IMR-90 (cell line): ENCODE measurements at regions not wholly inside any gene's neighbourhood (a gene's known extent, or its start where the extent isn't known, plus 50 kb on each side); places are given as distances from the start of the nearest gene placed in this dataset.

Experiments
- ATAC-seq: fragments of 200-7000 bp; cut with Tn5 transposase; 2 replicates; pipeline ENCODE4 v1.9.1; 2020; ENCODE audit warnings: low read depth, mild to moderate bottlenecking, moderate library complexity
- BruUV-seq: library from RNA; stranded (reverse); fragments of 400-500 nt; replicated peaks from 2 replicates; lab custom pipeline; 2021; lab: Mats Ljungman, UMichigan
- CTCF ChIA-PET: fragments of 300-600 bp; formaldehyde crosslinking; extraction: SDS; loops from one replicate; lab custom pipeline; 2021; ENCODE audit warnings: antibody characterized with exemption; lab: Yijun Ruan, JAX
- POLR2A ChIA-PET: fragments of 300-600 bp; sonication (Branson Sonifier 250); formaldehyde crosslinking; loops from one replicate; lab custom pipeline; 2022; ENCODE audit warnings: antibody characterized with exemption; ENCODE audit not compliant: unreplicated experiment; lab: Charles Lee
- DNase-seq: peaks from one replicate; pipeline ENCODE4 v3.0.0; 2013
- H2AFZ ChIP-seq: replicated peaks from 2 replicates; pipeline ENCODE3; 2013; ENCODE audit warnings: low read length, mild to moderate bottlenecking; ENCODE audit not compliant: poor library complexity
- H2AK5ac ChIP-seq: 2 replicates; pipeline ENCODE4 v1.6.1; 2013; ENCODE audit warnings: low read depth, low read length, inconsistent platforms
- H2AK9ac ChIP-seq: replicated peaks from 2 replicates; pipeline ENCODE3; 2013; ENCODE audit warnings: mild to moderate bottlenecking, low read depth, low read length, moderate library complexity; ENCODE audit not compliant: poor library complexity
- H2BK120ac ChIP-seq: 2 replicates; pipeline ENCODE4 v1.6.1; 2013; ENCODE audit warnings: low read depth, low read length, inconsistent platforms
- H2BK15ac ChIP-seq: 3 replicates; pipeline ENCODE4 v1.6.1; 2013; ENCODE audit warnings: low read depth, low read length, inconsistent platforms
- H2BK20ac ChIP-seq: 2 replicates; pipeline ENCODE4 v1.6.1; 2013; ENCODE audit warnings: low read depth, mild to moderate bottlenecking, inconsistent platforms, low read length, moderate library complexity
- H2BK5ac ChIP-seq: 2 replicates; pipeline ENCODE4 v1.6.1; 2013; ENCODE audit warnings: mild to moderate bottlenecking, low read depth, low read length, inconsistent platforms; ENCODE audit not compliant: poor library complexity, severe bottlenecking
- H3K14ac ChIP-seq: replicated peaks from 2 replicates; pipeline ENCODE4 v1.6.1; 2013; ENCODE audit warnings: low read depth, low read length, inconsistent platforms
- H3K18ac ChIP-seq: 2 replicates; pipeline ENCODE4 v1.6.1; 2013; ENCODE audit warnings: low read depth, low read length, control low read depth
- H3K23ac ChIP-seq: 2 replicates; pipeline ENCODE4 v1.6.1; 2013; ENCODE audit warnings: low read depth, low read length, inconsistent platforms
- H3K27ac ChIP-seq: 2 replicates; pipeline ENCODE4 v1.5.1; 2013; ENCODE audit warnings: mild to moderate bottlenecking, control low read depth, low read length; ENCODE audit not compliant: insufficient read depth
- H3K27me3 ChIP-seq: 2 replicates; pipeline ENCODE4 v1.6.1; 2013; ENCODE audit warnings: low read length; ENCODE audit not compliant: control insufficient read depth, insufficient read depth
- H3K36me3 ChIP-seq: 2 replicates; pipeline ENCODE4 v1.6.1; 2013; ENCODE audit warnings: low read length, mixed read lengths; ENCODE audit not compliant: control insufficient read depth, insufficient read depth
- H3K4ac ChIP-seq: 2 replicates; pipeline ENCODE4 v1.6.1; 2013; ENCODE audit warnings: low read depth, low read length, inconsistent platforms
- H3K4me1 ChIP-seq: 2 replicates; pipeline ENCODE4 v1.6.1; 2013; ENCODE audit warnings: low read length, mixed read lengths; ENCODE audit not compliant: control insufficient read depth, insufficient read depth
- H3K4me2 ChIP-seq: 2 replicates; pipeline ENCODE4 v1.6.1; 2013; ENCODE audit warnings: low read depth, mild to moderate bottlenecking, control low read depth, low read length, moderate library complexity
- H3K4me3 ChIP-seq: 2 replicates; pipeline ENCODE4 v1.5.1; 2013; ENCODE audit warnings: low read depth, mild to moderate bottlenecking, control low read depth, low read length, moderate library complexity; ENCODE audit not compliant: insufficient read depth
- H3K56ac ChIP-seq: 2 replicates; pipeline ENCODE4 v1.6.1; 2013; ENCODE audit warnings: low read length, inconsistent platforms; ENCODE audit not compliant: insufficient read depth; ENCODE audit errors: extremely low read depth
- H3K79me1 ChIP-seq, 2 experiments: 2 replicates each; pipeline ENCODE4 v1.6.1; 2013; ENCODE audit warnings: low read length in 2 of 2, inconsistent platforms in 1 of 2, low read depth in 1 of 2
- H3K9ac ChIP-seq: 2 replicates; pipeline ENCODE4 v1.6.1; 2013; ENCODE audit warnings: low read depth, low read length, control low read depth
- H3K9me1 ChIP-seq: 2 replicates; pipeline ENCODE4 v1.6.1; 2013; ENCODE audit warnings: low read length, inconsistent platforms; ENCODE audit not compliant: insufficient read depth
- H3K9me3 ChIP-seq: 2 replicates; pipeline ENCODE4 v1.6.1; 2013; ENCODE audit warnings: low read length; ENCODE audit not compliant: control insufficient read depth, insufficient read depth
- H4K20me1 ChIP-seq: 2 replicates; pipeline ENCODE4 v1.6.1; 2013; ENCODE audit warnings: low read length, inconsistent platforms; ENCODE audit not compliant: insufficient read depth
- H4K5ac ChIP-seq: 2 replicates; pipeline ENCODE4 v1.6.1; 2013; ENCODE audit warnings: mild to moderate bottlenecking, low read depth, low read length, control low read depth
- H4K8ac ChIP-seq, 2 experiments: 2 replicates each; pipeline ENCODE4 v1.6.1; 2013; ENCODE audit warnings: low read depth in 2 of 2, low read length in 2 of 2, control low read depth in 1 of 2, inconsistent platforms in 1 of 2
- H4K91ac ChIP-seq: 2 replicates; pipeline ENCODE4 v1.6.1; 2013; ENCODE audit warnings: low read depth, low read length, inconsistent platforms; ENCODE audit not compliant: insufficient read depth
- FOS ChIP-seq: fragments of 150-350 bp; IDR thresholded peaks from 2 replicates; pipeline ENCODE4 v1.6.1; 2016; ENCODE audit warnings: low read depth, low read length
- NFE2L2 ChIP-seq: fragments of 150-350 bp; IDR thresholded peaks from 2 replicates; pipeline ENCODE4 v1.6.1; 2016; ENCODE audit warnings: low read depth, mild to moderate bottlenecking, low read length
- POLR2A ChIP-seq: IDR thresholded peaks from 2 replicates; pipeline ENCODE4 v1.6.1; 2012; ENCODE audit warnings: mild to moderate bottlenecking, low read depth, low read length
- RAD21 ChIP-seq: IDR thresholded peaks from 2 replicates; pipeline ENCODE4 v1.6.1; 2012; ENCODE audit warnings: low read length, improper control_type of control experiment
- RCOR1 ChIP-seq: IDR thresholded peaks from 2 replicates; pipeline ENCODE4 v1.6.1; 2012; ENCODE audit warnings: mild to moderate bottlenecking, low read length, improper control_type of control experiment; ENCODE audit not compliant: insufficient replicate concordance
- RFX5 ChIP-seq: IDR thresholded peaks from 2 replicates; pipeline ENCODE4 v1.8.0; 2012; ENCODE audit warnings: low read depth, mild to moderate bottlenecking, low read length, moderate library complexity
- WGBS, 2 experiments: methylation state at CpG; one replicate each; pipeline versions ENCODE4 v1.1.5 to v1.1.7; 2013; ENCODE audit warnings: missing lambda C conversion rate in 2 of 2; ENCODE audit not compliant: insufficient read length in 1 of 2; ENCODE audit errors: extremely low coverage in 2 of 2; 5-methylcytosine and 5-hydroxymethylcytosine counted together
- dilution Hi-C: fragments of 300-500 bp; cut with HindIII; formaldehyde crosslinking; loops from one replicate; pipeline ENCODE4 v1.14.3; 2018; ENCODE audit warnings: low sequenced_read_pairs; ENCODE audit not compliant: unreplicated experiment
- in situ Hi-C: fragments of 300-500 bp; cut with MboI; formaldehyde crosslinking; loops from 3 replicates; pipeline ENCODE4 v1.14.3; 2019; ENCODE audit warnings: low sequenced_read_pairs, inconsistent platforms, mixed read lengths
- intact Hi-C: fragments of 100-400 bp; cut with micrococcal nuclease; formaldehyde crosslinking; loops from 2 replicates; pipeline ENCODE4 v1.10.0; 2022
- TF ChIP-seq, protein P1 (sequence below): fragments of 150-350 bp; IDR thresholded peaks from 2 replicates; pipeline ENCODE4 v1.6.1; 2017; ENCODE audit warnings: mild to moderate bottlenecking, antibody characterized with exemption, low read length, low read depth
- TF ChIP-seq, protein P2 (sequence below): fragments of 150-350 bp; IDR thresholded peaks from 2 replicates; pipeline ENCODE4 v1.6.1; 2016; ENCODE audit warnings: low read depth, mild to moderate bottlenecking, low read length, moderate library complexity, borderline replicate concordance

- in situ Hi-C loops, result no loop called here
- Histone ChIP-seq H3K23ac (no peak overlapping the region), H4K5ac (no peak overlapping the region), H3K4me1 (peaks cover 24% of the 10 kb centered on the region), H3K14ac (no peak overlapping the region; the same call in 1 of the 2 replicates), H4K8ac (no peak overlapping the region), H2BK120ac (no peak overlapping the region; the same call in 1 of the 2 replicates), H2BK15ac (no peak overlapping the region; the same call in 2 of the 3 replicates), H2BK5ac (no peak overlapping the region), H2AK5ac (no peak overlapping the region), H3K27me3 (no peaks in the 10 kb centered on the region), H4K91ac (no peak overlapping the region), H3K56ac (no peak overlapping the region), H3K4me2 (no peak overlapping the region), H3K79me1 (no peaks in the 10 kb centered on the region), H3K4me3 (no peak overlapping the region), H2BK20ac (no peak overlapping the region), H3K9ac (no peak overlapping the region), H2AK9ac (peak overlapping the region; percentile 20), H3K36me3 (no peaks in the 10 kb centered on the region), H4K20me1 (no peaks in the 10 kb centered on the region), H3K9me1 (peaks cover 5% of the 10 kb centered on the region), H2AFZ (no peak overlapping the region), H3K27ac (no peak overlapping the region), H3K9me3 (no peaks in the 10 kb centered on the region), H3K18ac (no peak overlapping the region), H3K4ac (peak overlapping the region; percentile 29; the same call in 1 of the 2 replicates)
- dilution Hi-C loops, result no loop called here
- ChIA-PET POLR2A (no interaction called here), CTCF (no interaction called here)
- TF ChIP-seq RFX5 (no peak), FOS (no peak), NFE2L2 (no peak), POLR2A (no peak), RCOR1 (no peak), RAD21 (no peak)
- TF ChIP-seq, protein P1, sequence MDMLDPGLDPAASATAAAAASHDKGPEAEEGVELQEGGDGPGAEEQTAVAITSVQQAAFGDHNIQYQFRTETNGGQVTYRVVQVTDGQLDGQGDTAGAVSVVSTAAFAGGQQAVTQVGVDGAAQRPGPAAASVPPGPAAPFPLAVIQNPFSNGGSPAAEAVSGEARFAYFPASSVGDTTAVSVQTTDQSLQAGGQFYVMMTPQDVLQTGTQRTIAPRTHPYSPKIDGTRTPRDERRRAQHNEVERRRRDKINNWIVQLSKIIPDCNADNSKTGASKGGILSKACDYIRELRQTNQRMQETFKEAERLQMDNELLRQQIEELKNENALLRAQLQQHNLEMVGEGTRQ, result no peak
- TF ChIP-seq, protein P2, sequence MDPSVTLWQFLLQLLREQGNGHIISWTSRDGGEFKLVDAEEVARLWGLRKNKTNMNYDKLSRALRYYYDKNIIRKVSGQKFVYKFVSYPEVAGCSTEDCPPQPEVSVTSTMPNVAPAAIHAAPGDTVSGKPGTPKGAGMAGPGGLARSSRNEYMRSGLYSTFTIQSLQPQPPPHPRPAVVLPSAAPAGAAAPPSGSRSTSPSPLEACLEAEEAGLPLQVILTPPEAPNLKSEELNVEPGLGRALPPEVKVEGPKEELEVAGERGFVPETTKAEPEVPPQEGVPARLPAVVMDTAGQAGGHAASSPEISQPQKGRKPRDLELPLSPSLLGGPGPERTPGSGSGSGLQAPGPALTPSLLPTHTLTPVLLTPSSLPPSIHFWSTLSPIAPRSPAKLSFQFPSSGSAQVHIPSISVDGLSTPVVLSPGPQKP, result no peak
- intact Hi-C loops, result no loop called here
- WGBS, 2 experiments, result no CpG with 5 or more reads among the region's 2 CpGs
- no peak for DNase-seq
- ATAC-seq, result no peak
- no TSS peak for BruUV-seq
These were observed 102.4 kb downstream of the VCPKMT start for GRCh38 chr14:50013934-50014333.
